GM18498 (cell line): ENCODE measurements at regions not wholly inside any gene's neighbourhood (a gene's known extent, or its start where the extent isn't known, plus 50 kb on each side); places are given as distances from the start of the nearest gene placed in this dataset.
"Not testable (repeated sequence)": the region's sequence is repeated elsewhere in the genome, so short reads cannot be mapped to it uniquely, and the experiment has no call there.

Experiments
- ATAC-seq: cut with Tn5 transposase; IDR thresholded peaks from one replicate; pipeline ENCODE4 v1.9.1; 2021; ENCODE audit warnings: mild to moderate bottlenecking, moderate library complexity; ENCODE audit not compliant: unreplicated experiment

GRCh38 chr3:162367429-162368260, 871.0 kb downstream of the OTOL1 start:
- no peak for ATAC-seq

GRCh38 chr3:162368417-162368816, 871.8 kb downstream of the OTOL1 start:
- no peak for ATAC-seq

DNA sequence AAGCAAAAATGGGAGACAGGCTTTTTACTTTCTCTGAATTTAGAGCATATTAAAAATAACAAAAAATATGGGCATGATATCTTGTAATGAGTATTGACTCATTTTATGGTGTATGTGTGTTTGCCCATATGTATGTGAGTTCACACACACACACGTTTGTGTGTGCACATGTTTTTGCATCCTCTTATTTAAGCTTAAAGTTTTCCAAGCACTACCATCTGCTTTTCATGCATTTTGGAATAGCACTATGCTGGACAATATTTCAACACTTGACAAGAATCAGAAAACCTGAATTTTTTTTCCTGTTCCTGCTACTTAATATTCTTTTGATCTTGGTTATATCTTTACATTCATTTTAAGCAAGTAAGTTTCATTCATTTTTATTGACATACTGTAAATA, 872.7 kb downstream of the OTOL1 start:
- ATAC-seq, result no peak

DNA sequence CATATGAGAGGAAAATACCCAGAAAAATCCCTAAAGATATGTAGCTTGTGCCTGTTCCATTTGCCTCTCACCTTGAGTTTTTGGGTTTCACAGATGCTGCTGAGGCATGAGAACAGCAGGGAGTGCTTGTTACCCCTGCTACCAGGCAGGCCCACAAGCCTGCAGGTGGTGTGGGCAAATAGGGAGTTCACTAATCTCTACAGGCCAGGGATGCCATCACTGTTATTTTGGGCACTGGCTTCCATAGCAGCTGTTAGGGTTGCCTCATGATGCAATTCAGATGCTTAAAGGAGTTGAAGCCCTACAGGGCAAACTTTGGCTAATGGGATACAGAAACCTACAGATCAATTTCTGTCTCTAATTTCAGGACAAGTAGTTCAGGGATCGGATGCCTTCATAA, 873.5 kb downstream of the OTOL1 start:
- no peak for ATAC-seq

DNA sequence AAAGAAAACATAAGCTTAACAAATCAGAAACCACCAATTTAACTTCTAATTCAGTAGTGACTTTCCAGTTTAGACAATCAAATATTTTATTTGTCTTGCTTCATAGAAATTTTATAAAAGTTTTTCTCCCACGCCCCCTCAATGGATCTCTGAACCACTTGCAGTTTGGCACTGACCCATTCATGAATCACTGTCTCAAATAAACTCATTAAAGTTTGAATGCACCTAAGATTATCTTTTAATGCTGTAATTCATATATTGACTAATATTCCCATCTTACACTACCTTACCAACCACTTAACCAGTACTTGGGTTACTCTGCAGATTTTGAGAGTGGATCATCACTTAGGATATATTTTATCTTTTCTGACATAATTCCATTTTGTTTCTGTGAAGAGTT, 880.2 kb downstream of the OTOL1 start:
- ATAC-seq, result no peak

- no peak for ATAC-seq
These were observed 881.0 kb downstream of the OTOL1 start for GRCh38 chr3:162377608-162378007.

- no peak for ATAC-seq
These were observed 888.8 kb downstream of the OTOL1 start for GRCh38 chr3:162385387-162385786.

DNA sequence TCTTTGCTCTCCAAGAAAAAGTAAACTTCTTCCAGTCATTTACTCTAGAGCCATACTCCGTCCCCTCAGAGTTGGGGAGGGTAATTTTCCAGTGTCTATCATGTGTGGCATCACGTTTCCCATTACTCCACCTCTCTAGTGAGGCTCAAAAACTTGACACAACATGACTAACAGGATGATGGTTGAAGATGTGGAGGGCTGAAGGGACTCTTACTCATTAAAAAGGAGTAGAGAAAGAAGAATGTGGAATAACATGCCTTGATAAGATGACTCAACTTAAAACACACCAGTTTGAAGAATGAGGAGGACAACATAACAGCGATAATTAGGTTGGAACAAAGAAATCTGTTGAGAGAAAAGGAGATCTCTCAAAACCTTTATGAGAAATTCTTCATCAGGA, 894.3 kb downstream of the OTOL1 start:
- no peak for ATAC-seq

- no peak for ATAC-seq
These were observed 894.7 kb downstream of the OTOL1 start for GRCh38 chr3:162391301-162391700.

- no peak for ATAC-seq
These were observed 898.9 kb downstream of the OTOL1 start for GRCh38 chr3:162395496-162395895.

DNA sequence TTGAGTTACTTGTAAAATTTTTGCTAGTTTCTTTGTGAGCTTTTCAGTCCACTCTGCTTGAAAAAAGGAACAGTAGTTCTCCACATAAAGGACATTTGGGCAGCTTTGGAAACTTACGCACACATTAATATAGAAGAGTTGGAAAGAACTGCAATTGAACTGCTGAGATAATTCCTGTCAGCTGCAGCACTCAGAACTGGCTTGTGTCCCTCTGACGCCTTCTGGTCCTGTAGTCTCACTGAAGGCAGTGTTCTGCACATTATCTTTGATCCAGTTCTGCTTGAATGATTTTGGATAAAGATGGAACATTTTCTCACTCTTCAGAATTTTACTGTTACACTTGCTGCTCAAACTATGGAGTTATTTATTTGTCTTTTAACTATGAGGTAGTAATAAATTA, 901.9 kb downstream of the OTOL1 start:
- ATAC-seq, result no peak

GRCh38 chr3:162400697-162401096, 904.1 kb downstream of the OTOL1 start:
- no peak for ATAC-seq

DNA sequence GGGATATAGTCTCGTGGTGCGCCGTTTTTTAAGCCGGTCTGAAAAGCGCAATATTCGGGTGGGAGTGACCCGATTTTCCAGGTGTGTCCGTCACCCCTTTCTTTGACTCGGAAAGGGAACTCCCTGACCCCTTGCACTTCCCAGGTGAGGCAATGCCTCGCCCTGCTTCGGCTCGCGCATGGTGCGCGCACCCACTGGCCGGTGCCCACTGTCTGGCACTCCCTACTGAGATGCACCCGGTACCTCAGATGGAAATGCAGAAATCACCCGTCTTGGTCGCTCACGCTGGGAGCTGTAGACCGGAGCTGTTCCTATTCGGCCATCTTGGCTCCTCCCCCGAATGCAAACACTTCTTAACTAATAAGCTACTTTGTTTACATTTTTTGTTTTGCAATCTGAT, 914.9 kb downstream of the OTOL1 start:
- not testable (repeated sequence) for ATAC-seq

GRCh38 chr3:162421721-162422120, 925.1 kb downstream of the OTOL1 start:
- no peak for ATAC-seq

GRCh38 chr3:162428192-162428591, 931.6 kb downstream of the OTOL1 start:
- ATAC-seq, result no peak

- no peak for ATAC-seq
These were observed 939.1 kb downstream of the OTOL1 start for GRCh38 chr3:162435750-162436149.

- ATAC-seq, result no peak
These were observed 940.2 kb downstream of the OTOL1 start for GRCh38 chr3:162436826-162437225.

- ATAC-seq, result no peak
These were observed 940.9 kb downstream of the OTOL1 start for GRCh38 chr3:162437480-162437879.

GRCh38 chr3:162441716-162442115, 945.1 kb downstream of the OTOL1 start:
- ATAC-seq, result no peak

DNA sequence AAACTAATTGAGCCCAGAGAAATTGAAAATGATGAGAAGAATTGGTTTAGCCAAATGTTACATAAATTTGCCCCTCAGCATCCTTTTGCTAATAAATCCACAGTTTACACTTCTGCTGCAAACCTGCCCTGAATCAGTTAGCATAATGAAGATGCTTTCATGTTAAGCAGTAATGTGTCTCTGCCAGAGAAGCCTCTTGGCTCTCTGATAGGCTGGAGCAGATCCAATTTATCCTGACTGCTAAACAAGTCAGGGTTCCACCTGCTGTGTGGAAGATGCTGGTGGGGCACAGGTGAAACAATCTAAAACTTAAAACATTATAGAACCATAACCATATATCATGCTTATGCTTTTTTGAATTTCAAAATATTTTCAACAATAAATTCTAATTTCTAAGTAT, 946.8 kb downstream of the OTOL1 start:
- no peak for ATAC-seq

DNA sequence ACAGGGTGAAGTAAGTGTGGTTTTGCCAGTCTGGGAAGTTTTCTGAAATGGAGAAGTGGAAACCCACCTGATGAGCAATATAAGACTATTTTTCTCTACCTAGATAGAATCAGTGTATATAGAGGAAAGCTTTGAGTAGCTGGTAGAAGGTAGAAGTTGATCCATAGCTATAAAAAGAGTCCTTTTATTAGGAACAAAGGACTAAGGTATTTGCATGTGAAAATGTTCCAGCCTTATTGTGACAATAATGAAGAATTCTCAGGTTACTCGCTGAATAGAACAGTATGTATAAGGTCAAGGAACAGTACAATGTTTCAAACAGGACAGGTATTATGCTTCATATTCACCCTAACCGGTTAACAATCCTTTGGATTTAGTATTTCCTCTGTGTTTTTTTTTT, 972.2 kb downstream of the OTOL1 start:
- no peak for ATAC-seq

DNA sequence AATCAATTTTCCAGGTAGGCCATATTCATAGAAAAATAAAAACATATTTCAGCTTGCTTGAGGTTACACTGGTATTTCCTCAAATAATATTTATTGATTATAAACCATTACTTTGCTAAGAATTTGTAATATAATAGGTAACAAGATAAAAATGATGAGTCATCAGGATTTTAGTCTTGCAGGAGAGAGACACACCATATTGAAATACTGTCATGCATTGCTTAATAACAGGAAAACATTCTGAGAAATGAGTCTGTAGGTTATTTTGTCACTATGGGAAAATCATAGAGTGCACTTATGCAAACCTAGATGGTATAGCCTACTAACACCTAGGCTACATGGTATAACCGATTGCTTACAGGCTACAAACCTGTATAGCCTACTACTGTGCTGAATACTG, 990.5 kb downstream of the OTOL1 start:
- ATAC-seq, result no peak

GRCh38 chr3:162489853-162490252, 993.2 kb downstream of the OTOL1 start:
- ATAC-seq, result no peak
